BLaER1 (cell line): ENCODE measurements at regions not wholly inside any gene's neighbourhood (a gene's known extent, or its start where the extent isn't known, plus 50 kb on each side); places are given as distances from the start of the nearest gene placed in this dataset.
"Not testable (repeated sequence)": the region's sequence is repeated elsewhere in the genome, so short reads cannot be mapped to it uniquely, and the experiment has no call there.

Source experiments
- H3K27ac ChIP-seq: shearing (Covaris generic); formaldehyde crosslinking; 2 replicates; pipeline ENCODE4 v1.8.1; 2022
- H3K27me3 ChIP-seq: shearing (Covaris generic); formaldehyde crosslinking; 2 replicates; pipeline ENCODE4 v1.8.1; 2022
- H3K36me3 ChIP-seq: shearing (Covaris generic); formaldehyde crosslinking; 2 replicates; pipeline ENCODE4 v1.8.1; 2022
- H3K4me1 ChIP-seq: shearing (Covaris generic); formaldehyde crosslinking; 2 replicates; pipeline ENCODE4 v1.8.1; 2022
- H3K4me2 ChIP-seq: shearing (Covaris generic); formaldehyde crosslinking; 2 replicates; pipeline ENCODE4 v1.8.1; 2022
- H3K4me3 ChIP-seq: shearing (Covaris generic); formaldehyde crosslinking; 2 replicates; pipeline ENCODE4 v1.8.1; 2022
- H3K9ac ChIP-seq: shearing (Covaris generic); formaldehyde crosslinking; 2 replicates; pipeline ENCODE4 v1.8.1; 2022
- H3K9me3 ChIP-seq: shearing (Covaris generic); formaldehyde crosslinking; 2 replicates; pipeline ENCODE4 v1.8.1; 2022
- H4K20me1 ChIP-seq: shearing (Covaris generic); formaldehyde crosslinking; 2 replicates; pipeline ENCODE4 v1.8.1; 2022
- Cebpa-rat ChIP-seq: shearing (Covaris generic); IDR thresholded peaks from 2 replicates; pipeline ENCODE4 v1.8.1; 2022

DNA sequence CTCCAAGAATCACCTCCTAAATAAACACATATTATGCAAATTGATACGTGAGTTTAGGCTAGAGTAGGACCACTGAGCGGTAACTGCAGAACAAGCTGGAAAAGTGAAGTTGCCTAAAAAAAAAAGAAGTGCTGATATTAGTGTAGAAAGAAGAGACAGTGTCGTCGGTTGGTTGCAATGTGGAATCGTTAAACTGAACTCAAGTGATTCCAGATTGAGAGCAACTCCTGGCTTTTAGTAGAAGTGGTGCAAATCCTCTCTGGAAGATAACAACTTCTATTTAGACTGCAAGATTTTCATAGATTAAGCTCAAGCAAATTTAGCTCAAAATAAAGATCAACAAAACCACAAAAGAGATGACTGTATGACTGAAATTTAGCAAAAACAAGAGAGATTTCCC, 97.0 kb upstream of the PGR start:
- peaks cover 31% of the 10 kb centered on the region for H3K4me1 ChIP-seq
- no peaks in the 10 kb centered on the region for H3K27me3 ChIP-seq
- no peak overlapping the region for H3K27ac ChIP-seq
- no peaks in the 10 kb centered on the region for H4K20me1 ChIP-seq
- TF ChIP-seq Cebpa-rat, result no peak
- no peak overlapping the region for H3K9ac ChIP-seq
- H3K36me3 ChIP-seq, result no peaks in the 10 kb centered on the region
- peak overlapping the region; percentile 65 for H3K4me2 ChIP-seq
- H3K9me3 ChIP-seq, result peaks cover 55% of the 10 kb centered on the region
- no peak overlapping the region for H3K4me3 ChIP-seq

DNA sequence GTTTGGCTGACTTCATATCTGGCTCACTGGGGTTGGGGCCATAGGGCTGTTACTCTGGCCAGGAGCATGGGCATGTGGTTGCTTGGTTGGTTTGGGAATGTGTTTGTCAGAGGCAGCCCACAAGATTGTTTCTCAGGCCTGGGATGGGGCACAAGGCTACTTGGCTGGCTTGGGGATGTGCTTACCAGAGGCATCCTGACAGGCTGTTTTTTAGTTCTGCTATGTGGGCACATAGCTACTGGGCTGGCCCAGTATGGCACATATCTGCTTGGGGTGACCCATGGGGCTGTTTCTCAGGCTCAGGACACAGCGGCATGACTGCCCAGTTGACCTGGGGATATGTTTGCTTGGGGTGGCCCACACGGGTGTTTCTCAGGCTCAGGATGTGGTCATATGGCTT, 94.6 kb upstream of the PGR start:
- TF ChIP-seq Cebpa-rat, result no peak
- Histone ChIP-seq H3K4me2 (no peak overlapping the region), H3K36me3 (no peaks in the 10 kb centered on the region), H3K27me3 (no peaks in the 10 kb centered on the region), H3K9me3 (peaks cover 59% of the 10 kb centered on the region), H3K4me3 (no peak overlapping the region), H3K9ac (no peak overlapping the region), H3K27ac (no peak overlapping the region), H3K4me1 (peaks cover 31% of the 10 kb centered on the region), H4K20me1 (no peaks in the 10 kb centered on the region)

DNA sequence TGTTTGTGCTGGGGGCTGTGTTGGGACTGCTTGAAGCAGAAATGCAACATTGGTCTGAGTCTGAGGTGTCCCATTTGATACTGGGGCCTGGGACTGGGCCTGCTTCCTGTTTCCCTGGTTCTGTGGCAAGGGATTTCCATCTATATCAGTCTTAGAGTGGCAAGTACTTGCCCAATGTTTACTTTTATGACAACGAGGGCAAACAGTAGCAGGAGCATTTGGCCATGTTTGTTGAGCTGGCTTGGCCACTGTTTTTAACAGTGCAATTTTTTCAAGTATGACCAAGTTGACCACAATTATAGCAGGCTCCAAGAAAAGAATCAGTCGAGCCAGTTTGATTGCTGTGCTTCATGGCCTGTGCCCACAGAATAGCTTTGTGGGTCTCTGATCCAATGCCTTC, 88.5 kb upstream of the PGR start:
- H4K20me1 ChIP-seq, H3K4me1 ChIP-seq, H3K27ac ChIP-seq, H3K27me3 ChIP-seq, H3K4me2 ChIP-seq, H3K4me3 ChIP-seq, H3K9ac ChIP-seq, H3K36me3 ChIP-seq: not testable (repeated sequence)
- peaks cover 39% of the 10 kb centered on the region for H3K9me3 ChIP-seq

DNA sequence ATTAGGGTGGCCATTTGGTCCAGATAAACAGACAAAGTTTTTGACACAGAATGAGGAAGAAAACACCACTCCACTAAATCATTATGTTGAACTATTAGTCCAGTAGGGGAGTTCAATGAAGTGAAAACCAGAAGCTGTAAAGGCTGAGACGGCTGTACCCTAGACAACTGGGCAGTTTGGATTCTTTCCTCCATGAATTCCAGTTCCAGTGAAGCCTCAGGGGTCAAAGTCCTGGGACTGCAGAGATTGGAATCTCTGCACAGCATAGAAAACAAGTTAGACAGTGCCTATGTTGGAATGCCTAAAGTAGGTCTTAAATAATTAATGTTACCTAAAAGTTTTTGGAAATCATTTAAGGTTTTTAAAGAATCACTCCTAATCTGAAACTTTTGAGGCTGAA, 86.5 kb upstream of the PGR start:
- not testable (repeated sequence) for H3K4me1 ChIP-seq, H4K20me1 ChIP-seq, H3K4me2 ChIP-seq, H3K27ac ChIP-seq, H3K36me3 ChIP-seq, H3K9ac ChIP-seq, H3K27me3 ChIP-seq, H3K4me3 ChIP-seq
- H3K9me3 ChIP-seq, result peaks cover 36% of the 10 kb centered on the region

DNA sequence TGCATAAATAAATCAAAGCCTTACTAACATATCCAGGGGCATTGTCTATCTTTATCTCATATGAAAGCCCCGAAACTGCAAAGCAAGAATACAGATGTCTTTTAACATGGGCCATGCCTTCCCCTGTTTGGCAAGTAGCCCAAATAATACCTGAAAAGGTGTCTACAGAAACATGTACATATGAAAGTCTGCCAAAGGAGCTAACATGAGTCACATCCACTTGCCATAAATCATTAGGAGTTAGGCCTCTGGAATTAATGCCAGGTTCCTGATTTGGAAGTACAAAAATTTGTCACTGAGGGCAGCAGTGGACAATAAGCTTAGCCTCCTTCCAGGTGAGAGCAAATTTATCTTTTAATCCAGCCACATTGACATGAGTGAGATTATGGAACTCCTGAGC, 85.5 kb upstream of the PGR start:
- Histone ChIP-seq H3K27me3 (no peaks in the 10 kb centered on the region), H3K9me3 (peaks cover 36% of the 10 kb centered on the region)
- TF ChIP-seq Cebpa-rat, result no peak

DNA sequence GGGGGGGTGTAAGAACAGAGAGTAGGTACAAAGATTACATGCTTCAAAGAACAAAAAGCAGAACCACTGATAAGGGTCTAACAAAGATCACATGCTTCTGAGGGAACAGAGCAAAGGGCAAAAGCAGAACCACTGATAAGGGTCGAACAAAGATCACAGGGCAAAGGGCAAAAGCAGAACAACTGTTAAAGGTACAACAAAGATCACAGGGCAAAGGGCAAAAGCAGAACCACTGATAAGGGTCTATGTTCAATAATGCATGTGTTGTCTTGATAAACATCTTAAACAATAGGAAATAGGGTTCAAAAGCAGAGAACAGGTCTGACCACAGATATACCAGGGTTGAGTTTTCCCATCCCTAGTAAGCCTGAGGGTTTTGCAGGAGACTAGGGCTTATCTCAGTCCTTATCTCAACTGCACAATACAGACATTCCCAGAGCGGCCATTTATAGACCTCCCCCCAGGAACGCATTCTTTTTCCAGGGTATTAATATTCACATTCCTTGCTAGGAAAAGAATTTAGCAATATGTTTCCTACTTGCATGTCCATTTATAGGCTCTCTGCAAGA, 81.9 kb upstream of the PGR start:
- H3K4me1 ChIP-seq, result no peaks in the 10 kb centered on the region
- H3K9me3 ChIP-seq, result peaks cover 37% of the 10 kb centered on the region
- no peaks in the 10 kb centered on the region for H3K27me3 ChIP-seq
- H3K9ac ChIP-seq, result no peak overlapping the region
- no peak for TF ChIP-seq Cebpa-rat
- H3K4me3 ChIP-seq, result no peak overlapping the region
- H3K36me3 ChIP-seq, result no peaks in the 10 kb centered on the region
- no peaks in the 10 kb centered on the region for H4K20me1 ChIP-seq
- no peak overlapping the region for H3K27ac ChIP-seq
- H3K4me2 ChIP-seq, result no peak overlapping the region

More for the DNA sequence above, 85.5 kb upstream of the PGR start:
- no peaks in the 10 kb centered on the region for H4K20me1 ChIP-seq
- H3K9ac ChIP-seq, result no peak overlapping the region
- no peak overlapping the region for H3K4me3 ChIP-seq
- H3K4me2 ChIP-seq, result no peak overlapping the region
- H3K4me1 ChIP-seq, result no peaks in the 10 kb centered on the region
- H3K27ac ChIP-seq, result no peak overlapping the region
- no peaks in the 10 kb centered on the region for H3K36me3 ChIP-seq

DNA sequence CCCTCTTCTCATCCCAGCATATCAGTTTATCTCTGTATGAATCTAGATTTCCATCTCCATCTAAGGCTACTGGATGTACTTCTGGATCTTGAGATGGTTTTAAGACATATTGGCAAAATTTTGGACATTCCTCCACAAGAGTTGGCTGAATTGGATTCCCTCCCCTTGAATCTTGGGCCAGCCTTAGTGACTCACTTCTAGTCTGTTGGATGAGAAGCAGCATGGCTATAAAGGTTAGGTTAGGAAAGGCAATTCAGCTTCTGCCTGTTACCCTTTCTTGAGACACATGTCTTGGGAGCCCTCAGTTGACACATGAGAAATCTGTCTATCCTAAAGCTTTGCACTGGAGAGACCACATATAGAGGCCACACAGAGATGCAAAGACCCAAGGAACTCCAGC, 73.0 kb upstream of the PGR start:
- Histone ChIP-seq H3K9ac (no peak overlapping the region), H3K27me3 (no peaks in the 10 kb centered on the region), H3K4me2 (no peak overlapping the region), H3K27ac (no peak overlapping the region), H3K4me3 (no peak overlapping the region), H3K36me3 (no peaks in the 10 kb centered on the region), H4K20me1 (no peaks in the 10 kb centered on the region), H3K9me3 (peaks cover 6% of the 10 kb centered on the region), H3K4me1 (no peaks in the 10 kb centered on the region)
- no peak for TF ChIP-seq Cebpa-rat

DNA sequence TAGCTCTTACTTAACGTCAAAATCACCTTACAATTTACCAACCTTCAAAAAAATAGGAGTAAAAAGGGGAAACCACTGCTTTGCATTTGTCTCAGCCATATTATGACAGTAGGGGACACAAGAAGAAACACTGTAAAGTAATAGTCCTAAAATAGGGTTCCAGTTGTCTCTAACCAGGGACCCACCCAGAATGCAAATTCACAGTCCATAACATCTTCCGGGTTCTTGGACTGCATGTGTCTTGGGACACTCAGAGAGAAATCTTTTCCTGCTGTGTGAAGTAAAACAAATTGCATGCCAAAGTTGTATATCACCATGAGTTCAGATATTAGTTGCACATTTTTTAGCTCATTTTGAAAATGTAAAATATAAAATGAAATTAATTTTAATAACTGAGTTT, 69.8 kb upstream of the PGR start:
- Histone ChIP-seq H3K27ac (no peak overlapping the region), H3K4me2 (no peak overlapping the region), H3K4me3 (no peak overlapping the region), H3K36me3 (no peaks in the 10 kb centered on the region), H3K4me1 (no peaks in the 10 kb centered on the region), H3K27me3 (no peaks in the 10 kb centered on the region), H4K20me1 (no peaks in the 10 kb centered on the region), H3K9me3 (no peaks in the 10 kb centered on the region), H3K9ac (no peak overlapping the region)
- TF ChIP-seq Cebpa-rat, result no peak

DNA sequence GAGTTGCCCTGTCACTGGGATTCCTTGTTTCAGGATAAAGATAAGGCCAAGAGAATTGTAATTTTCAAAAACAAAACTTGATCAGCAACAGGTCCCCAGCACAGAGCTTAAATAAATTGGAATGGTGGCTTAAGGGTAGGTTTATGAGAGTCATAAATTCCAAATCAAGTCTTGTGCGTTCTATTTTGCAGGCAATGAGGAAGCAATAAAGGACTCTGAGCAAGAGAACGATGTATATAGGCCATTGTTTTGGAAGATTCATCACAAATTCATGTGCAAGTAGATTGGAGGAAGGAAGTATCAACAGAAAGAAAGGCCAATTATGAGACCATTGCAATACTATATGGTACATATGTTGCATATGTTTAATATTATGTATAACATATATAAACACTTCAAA, 65.7 kb upstream of the PGR start:
- Histone ChIP-seq H3K9me3 (no peaks in the 10 kb centered on the region), H3K4me1 (no peaks in the 10 kb centered on the region), H4K20me1 (no peaks in the 10 kb centered on the region), H3K4me3 (no peak overlapping the region), H3K4me2 (no peak overlapping the region), H3K36me3 (no peaks in the 10 kb centered on the region), H3K9ac (no peak overlapping the region), H3K27me3 (no peaks in the 10 kb centered on the region), H3K27ac (no peak overlapping the region)
- TF ChIP-seq Cebpa-rat, result no peak

DNA sequence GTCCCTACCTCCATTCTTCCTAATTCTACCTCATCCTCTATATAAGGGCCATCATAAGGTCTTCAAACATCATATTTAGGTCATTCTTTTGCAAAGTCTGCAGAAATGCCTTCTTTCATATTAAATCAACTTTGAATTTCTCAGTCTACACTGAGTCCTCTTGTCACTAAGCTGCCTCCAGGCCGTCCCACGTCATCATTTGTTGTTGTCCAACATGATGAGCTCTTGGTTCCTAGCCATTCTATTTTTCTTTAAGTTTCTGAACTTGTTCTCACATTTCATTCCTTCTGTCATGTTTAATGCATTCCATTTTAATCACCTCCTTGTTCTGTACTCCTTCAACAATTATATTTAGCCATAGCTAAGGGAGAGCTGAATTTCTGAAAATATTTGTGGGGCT, 59.2 kb upstream of the PGR start:
- H3K4me2 ChIP-seq, result no peak overlapping the region
- no peak for TF ChIP-seq Cebpa-rat
- no peaks in the 10 kb centered on the region for H3K4me1 ChIP-seq

DNA sequence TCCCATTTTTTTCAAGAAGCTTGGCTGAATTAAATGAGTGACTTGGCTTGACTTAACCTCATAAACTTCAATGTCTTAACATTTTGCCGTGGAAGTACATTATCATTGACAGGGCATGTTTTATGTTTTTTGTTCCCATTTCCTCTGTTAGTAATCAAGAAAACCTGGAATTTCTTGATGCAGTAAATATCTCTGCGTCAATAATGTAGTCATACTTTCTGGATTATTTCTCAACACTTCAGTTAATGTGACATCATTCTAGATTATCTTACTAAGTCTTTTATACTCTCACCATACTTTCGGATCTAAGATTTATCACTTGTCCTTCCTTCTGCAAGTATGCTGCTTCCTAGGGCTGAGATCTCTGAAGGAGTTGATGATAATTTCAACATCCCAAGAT, 58.6 kb upstream of the PGR start:
- TF ChIP-seq Cebpa-rat, result no peak
- H3K4me1 ChIP-seq, result no peaks in the 10 kb centered on the region
- no peak overlapping the region for H3K27ac ChIP-seq

More for the DNA sequence above, 59.2 kb upstream of the PGR start:
- no peaks in the 10 kb centered on the region for H4K20me1 ChIP-seq
- H3K27me3 ChIP-seq, result no peaks in the 10 kb centered on the region
- no peaks in the 10 kb centered on the region for H3K36me3 ChIP-seq
- H3K9me3 ChIP-seq, result no peaks in the 10 kb centered on the region
- no peak overlapping the region for H3K4me3 ChIP-seq
- no peak overlapping the region for H3K27ac ChIP-seq
- no peak overlapping the region for H3K9ac ChIP-seq

More for the DNA sequence above, 58.6 kb upstream of the PGR start:
- H3K4me3 ChIP-seq, result no peak overlapping the region
- no peak overlapping the region for H3K4me2 ChIP-seq
- no peaks in the 10 kb centered on the region for H4K20me1 ChIP-seq
- no peaks in the 10 kb centered on the region for H3K9me3 ChIP-seq
- no peak overlapping the region for H3K9ac ChIP-seq
- no peaks in the 10 kb centered on the region for H3K27me3 ChIP-seq
- H3K36me3 ChIP-seq, result no peaks in the 10 kb centered on the region
